ENCODE measurements at regions not wholly inside any gene's neighbourhood (a gene's known extent, or its start where the extent isn't known, plus 50 kb on each side); places are given as distances from the start of the nearest gene placed in this dataset.

DNA sequence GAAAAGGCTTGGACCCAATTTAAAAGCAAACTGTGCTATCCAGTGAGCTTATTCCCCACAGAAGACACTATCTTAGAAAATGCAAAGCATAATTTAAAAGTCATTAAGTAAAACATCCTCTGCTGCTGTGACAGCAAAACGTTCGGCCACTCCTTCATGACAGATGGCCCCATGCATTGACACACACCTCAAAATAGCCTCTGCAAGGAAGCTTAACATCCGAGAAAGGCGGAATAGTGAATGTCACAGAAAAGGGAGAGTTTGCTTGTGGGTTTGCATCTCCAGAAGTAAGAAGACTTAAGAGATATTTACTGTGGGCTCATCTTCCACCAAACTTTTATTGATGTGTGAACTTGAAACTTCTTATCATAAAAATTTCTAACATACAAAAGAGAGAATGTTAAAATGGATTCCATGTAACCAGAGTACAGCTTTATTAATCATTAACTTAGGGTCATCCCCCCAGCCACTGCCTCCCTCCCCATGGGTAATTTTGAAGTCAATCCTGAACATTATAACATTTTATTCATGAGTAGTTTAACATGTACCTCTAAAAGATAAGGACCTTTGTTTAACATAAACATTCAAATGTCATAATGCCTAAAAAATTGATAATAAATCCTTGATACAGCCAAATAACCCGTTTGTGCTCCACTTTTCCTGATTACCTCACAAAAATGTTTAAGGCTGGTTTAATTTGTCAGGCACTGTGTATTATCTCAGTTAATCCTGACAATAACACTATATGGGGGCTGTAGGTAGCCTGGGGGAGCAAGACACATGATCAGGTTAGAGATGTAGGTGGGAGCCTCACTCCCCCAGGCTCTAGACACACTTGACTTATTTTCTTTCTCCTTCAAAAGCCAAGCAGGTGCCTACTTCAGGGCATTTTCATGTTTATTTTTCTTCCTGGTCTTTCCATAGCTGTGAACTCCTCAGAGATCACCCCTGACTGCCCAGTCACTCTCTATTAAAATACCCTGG, 119.7 kb upstream of the TMCC3 start:
- no peaks in the 10 kb centered on the region for H3K27me3 Mint-ChIP-seq
- peak overlapping the region; percentile 98 for H3K27ac Mint-ChIP-seq

DNA sequence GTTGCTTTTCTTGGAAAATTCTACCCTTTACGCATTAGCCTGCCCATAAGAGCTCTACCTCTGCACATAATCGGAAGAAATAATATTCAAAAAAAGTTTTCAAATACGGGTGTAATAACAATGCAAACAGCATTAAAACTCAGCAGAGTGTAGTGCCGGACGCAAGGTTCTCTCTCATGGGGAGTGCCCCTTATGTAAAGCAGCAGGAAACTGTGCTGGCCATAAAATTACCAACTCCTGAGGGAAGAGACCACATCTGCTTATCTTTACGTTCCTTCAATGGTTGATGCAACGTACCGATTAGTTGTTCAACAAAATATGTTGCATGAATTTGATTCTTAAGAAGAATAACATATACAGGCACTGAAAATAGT, 118.7 kb upstream of the TMCC3 start:
- Mint-ChIP-seq H3K4me3 (peak overlapping the region; percentile 86), H3K27ac (peak overlapping the region; percentile 98), H3K36me3 (ENCODE audit: low read depth) (peaks cover 2% of the 10 kb centered on the region), H3K9me3 (no peaks in the 10 kb centered on the region), H3K27me3 (no peaks in the 10 kb centered on the region), H3K4me1 (peaks cover 68% of the 10 kb centered on the region)
- POLR2A ChIA-PET: interaction anchor here (0.5 to 4.2 kb wide), 9 partner anchors 15 to 1327 kb away, joined by 3 to 43 read pairs (median 4); no protein-coding TSS in a partner anchor
- TF ChIP-seq, protein P1, sequence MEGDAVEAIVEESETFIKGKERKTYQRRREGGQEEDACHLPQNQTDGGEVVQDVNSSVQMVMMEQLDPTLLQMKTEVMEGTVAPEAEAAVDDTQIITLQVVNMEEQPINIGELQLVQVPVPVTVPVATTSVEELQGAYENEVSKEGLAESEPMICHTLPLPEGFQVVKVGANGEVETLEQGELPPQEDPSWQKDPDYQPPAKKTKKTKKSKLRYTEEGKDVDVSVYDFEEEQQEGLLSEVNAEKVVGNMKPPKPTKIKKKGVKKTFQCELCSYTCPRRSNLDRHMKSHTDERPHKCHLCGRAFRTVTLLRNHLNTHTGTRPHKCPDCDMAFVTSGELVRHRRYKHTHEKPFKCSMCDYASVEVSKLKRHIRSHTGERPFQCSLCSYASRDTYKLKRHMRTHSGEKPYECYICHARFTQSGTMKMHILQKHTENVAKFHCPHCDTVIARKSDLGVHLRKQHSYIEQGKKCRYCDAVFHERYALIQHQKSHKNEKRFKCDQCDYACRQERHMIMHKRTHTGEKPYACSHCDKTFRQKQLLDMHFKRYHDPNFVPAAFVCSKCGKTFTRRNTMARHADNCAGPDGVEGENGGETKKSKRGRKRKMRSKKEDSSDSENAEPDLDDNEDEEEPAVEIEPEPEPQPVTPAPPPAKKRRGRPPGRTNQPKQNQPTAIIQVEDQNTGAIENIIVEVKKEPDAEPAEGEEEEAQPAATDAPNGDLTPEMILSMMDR (IDR thresholded peaks at IDR 0.05): no peak
- CTCF ChIA-PET: interaction anchor here (1.2 to 2.7 kb wide), 5 partner anchors 16 to 105 kb away, joined by 3 to 31 read pairs (median 7); no protein-coding TSS in a partner anchor
- intact Hi-C loops (cut with micrococcal nuclease): loop anchor here (1.0 to 10.0 kb wide), 11 partner anchors 14 to 564 kb away; partner anchors contain the start of genes FGD6, NDUFA12, NR2C1 and VEZT
- ATAC-seq (ENCODE audit: low read depth): peak; percentile 86
- DNase-seq: peak; percentile 26

More for the DNA sequence above, 119.7 kb upstream of the TMCC3 start:
- intact Hi-C loops (cut with micrococcal nuclease): loop anchor here (1.0 to 10.0 kb wide), 11 partner anchors 13 to 565 kb away; partner anchors contain the start of genes FGD6, NDUFA12, NR2C1 and VEZT
- ATAC-seq (ENCODE audit: low read depth): no peak
- TF ChIP-seq, protein P1 (IDR thresholded peaks at IDR 0.05): no peak
- Mint-ChIP-seq H3K9me3 (peaks cover 2% of the 10 kb centered on the region), H3K36me3 (ENCODE audit: low read depth) (peaks cover 11% of the 10 kb centered on the region), H3K4me1 (peaks cover 61% of the 10 kb centered on the region), H3K4me3 (peak overlapping the region; percentile 86)
- ChIA-PET POLR2A (interaction anchor here (0.5 to 4.2 kb wide), 8 partner anchors 14 to 1328 kb away, joined by 3 to 43 read pairs (median 8); no protein-coding TSS in a partner anchor), CTCF (interaction anchor here (1.0 to 2.7 kb wide), 4 partner anchors 48 to 105 kb away, joined by 5 to 31 read pairs (median 8); no protein-coding TSS in a partner anchor)
- no peak for DNase-seq

DNA sequence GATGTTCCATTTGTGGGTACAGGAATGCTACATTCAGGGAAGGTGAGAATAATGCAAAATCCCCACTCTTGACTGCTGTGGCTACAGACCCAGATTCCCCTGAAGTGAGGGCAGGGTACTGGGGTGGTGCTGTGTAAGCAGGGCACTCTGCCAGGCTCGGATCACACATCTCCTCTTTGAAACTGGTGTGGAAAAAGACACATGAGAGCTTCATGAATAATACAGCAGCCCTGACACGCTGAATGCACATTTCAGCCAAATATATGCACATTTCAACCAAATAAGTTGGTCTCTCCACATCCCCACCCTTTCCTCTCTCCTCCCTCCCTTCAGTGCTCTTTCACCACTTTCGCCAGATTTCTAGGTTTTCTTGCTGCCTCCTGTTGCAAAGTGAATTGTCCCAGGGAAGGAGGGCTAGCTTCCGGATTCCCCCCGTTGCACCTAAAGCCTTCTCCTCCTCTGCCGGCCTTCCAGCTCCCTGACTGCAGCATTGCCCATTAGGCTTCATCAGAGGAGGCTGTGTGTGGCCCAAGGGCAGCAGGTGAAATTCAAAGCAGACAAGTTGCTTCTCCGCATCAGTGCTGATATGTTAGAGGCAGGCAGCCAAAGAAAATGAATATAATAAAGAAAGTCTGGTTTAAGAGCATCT, 118.2 kb upstream of the TMCC3 start:
- peak overlapping the region; percentile 86 for H3K4me3 Mint-ChIP-seq

DNA sequence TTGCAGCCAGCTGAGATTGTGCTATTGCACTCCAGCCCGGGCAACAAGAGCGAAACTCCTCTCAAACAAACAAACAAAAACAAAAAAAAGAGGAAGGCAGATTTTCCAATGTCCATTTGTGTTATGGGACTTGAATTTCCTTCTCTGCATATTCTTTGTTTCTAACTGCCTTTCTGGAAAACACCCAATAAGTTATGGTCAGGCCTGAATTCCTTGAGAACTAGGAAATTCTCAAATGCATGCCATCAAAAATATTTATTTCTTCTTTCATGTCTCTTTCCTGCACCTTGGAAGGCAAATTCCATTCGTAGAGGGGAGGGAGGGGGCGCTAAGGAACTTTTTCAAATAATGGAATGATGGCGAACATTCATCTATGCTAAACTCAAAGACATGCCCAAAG, 117.6 kb upstream of the TMCC3 start:
- peak overlapping the region; percentile 98 for H3K27ac Mint-ChIP-seq
- CTCF ChIA-PET: interaction anchor here (1.2 to 2.7 kb wide), 4 partner anchors 17 to 106 kb away, joined by 3 to 31 read pairs (median 6); no protein-coding TSS in a partner anchor
- H3K4me3 Mint-ChIP-seq: peak overlapping the region; percentile 86

More for the DNA sequence above, 118.2 kb upstream of the TMCC3 start:
- CTCF ChIA-PET: interaction anchor here (1.2 to 2.7 kb wide), 5 partner anchors 16 to 106 kb away, joined by 3 to 31 read pairs (median 7); no protein-coding TSS in a partner anchor
- peaks cover 2% of the 10 kb centered on the region for H3K36me3 Mint-ChIP-seq (ENCODE audit: low read depth)
- peaks cover 73% of the 10 kb centered on the region for H3K4me1 Mint-ChIP-seq
- no peaks in the 10 kb centered on the region for H3K9me3 Mint-ChIP-seq
- intact Hi-C loops (cut with micrococcal nuclease): loop anchor here (1.0 to 10.0 kb wide), 13 partner anchors 15 to 564 kb away; partner anchors contain the start of genes FGD6, NDUFA12, NR2C1 and VEZT
- DNase-seq (peak; percentile 40), ATAC-seq (ENCODE audit: low read depth) (peak; percentile 66)
- H3K27ac Mint-ChIP-seq: peak overlapping the region; percentile 98
- TF ChIP-seq, protein P1 (IDR thresholded peaks at IDR 0.05): no peak
- POLR2A ChIA-PET: interaction anchor here (1.1 to 4.2 kb wide), 7 partner anchors 15 to 208 kb away, joined by 3 to 43 read pairs (median 4); no protein-coding TSS in a partner anchor
- no peaks in the 10 kb centered on the region for H3K27me3 Mint-ChIP-seq

More for the DNA sequence above, 117.6 kb upstream of the TMCC3 start:
- Mint-ChIP-seq H3K4me1 (peaks cover 79% of the 10 kb centered on the region), H3K36me3 (ENCODE audit: low read depth) (peaks cover 2% of the 10 kb centered on the region), H3K27me3 (no peaks in the 10 kb centered on the region), H3K9me3 (no peaks in the 10 kb centered on the region)
- ATAC-seq (ENCODE audit: low read depth) (no peak), DNase-seq (no peak)
- TF ChIP-seq, protein P1 (IDR thresholded peaks at IDR 0.05): no peak
- POLR2A ChIA-PET: interaction anchor here (1.1 to 4.2 kb wide), 5 partner anchors 49 to 208 kb away, joined by 3 to 43 read pairs (median 15); no protein-coding TSS in a partner anchor
- intact Hi-C loops (cut with micrococcal nuclease): loop anchor here (1.0 to 10.0 kb wide), 9 partner anchors 37 to 563 kb away; partner anchors contain the start of genes FGD6, NR2C1 and VEZT
